A549 (cell line): ENCODE measurements at regions not wholly inside any gene's neighbourhood (a gene's known extent, or its start where the extent isn't known, plus 50 kb on each side); places are given as distances from the start of the nearest gene placed in this dataset.

Source experiments
- ATAC-seq, 2 experiments: fragments of 200-7000 bp in 1 of 2; fragments of >200 bp in 1 of 2; cut with Nextera tagmentation in 1 of 2; cut with Tn5 transposase in 1 of 2; 3 replicates each; pipeline versions ENCODE4 v1.8.0 to v1.9.1; 2018 to 2020; ENCODE audit warnings: mild to moderate bottlenecking in 1 of 2, moderate library complexity in 1 of 2
- CTCF ChIA-PET: fragments of 300-600 bp; sonication (Branson Sonifier 250); formaldehyde crosslinking; extraction: SDS; loops from one replicate; lab custom pipeline; 2021; ENCODE audit warnings: antibody characterized with exemption, inconsistent platforms; lab: Yijun Ruan, JAX
- POLR2A ChIA-PET: fragments of 350-600 bp; formaldehyde crosslinking; extraction: SDS; loops from one replicate; lab custom pipeline; 2021; ENCODE audit warnings: antibody characterized with exemption, inconsistent platforms; lab: Yijun Ruan, JAX
- DNase-seq, 2 experiments: peaks; one replicate each; pipeline versions ENCODE4 v3.0.0 to v3.0.0-alpha.2; 2011 to 2016; ENCODE audit warnings: low read depth in 1 of 2, low spot score in 1 of 2
- FAIRE-seq: peaks from 2 replicates; lab custom pipeline; 2011; peaks lifted over from hg19 to GRCh38; lab: Jason Lieb, UNC
- H3K27ac ChIP-seq, 2 experiments: fragments of >200 bp; sonication (Bioruptor Twin); formaldehyde crosslinking; 3 replicates each; pipeline ENCODE4 v1.5.1; 2016 to 2017
- H3K4me1 ChIP-seq: fragments of >200 bp; sonication (Bioruptor Twin); formaldehyde crosslinking; 3 replicates; pipeline ENCODE4 v1.6.1; 2016
- H3K4me2 ChIP-seq: fragments of >200 bp; sonication (Bioruptor Twin); formaldehyde crosslinking; 3 replicates; pipeline ENCODE4 v1.6.1; 2016
- H3K4me3 ChIP-seq: fragments of >200 bp; sonication (Bioruptor Twin); formaldehyde crosslinking; 3 replicates; pipeline ENCODE4 v1.5.1; 2016
- H3K9me3 ChIP-seq: fragments of >200 bp; sonication (Bioruptor Twin); formaldehyde crosslinking; 3 replicates; pipeline ENCODE4 v1.6.1; 2016
- BHLHE40 ChIP-seq: IDR thresholded peaks from 2 replicates; pipeline ENCODE4 v1.6.1; 2012; ENCODE audit warnings: low read depth, low read length, inconsistent platforms
- CBX2 ChIP-seq: fragments of 200-600 bp; sonication (generic); IDR thresholded peaks from 2 replicates; pipeline ENCODE4 v1.6.1; 2016; ENCODE audit warnings: low read depth, mild to moderate bottlenecking, borderline replicate concordance
- CBX8 ChIP-seq: fragments of 200-600 bp; sonication (generic); IDR thresholded peaks from 2 replicates; pipeline ENCODE4 v1.6.1; 2016
- EHF ChIP-seq: fragments of 250-450 bp; sonication (Bioruptor Pico); IDR thresholded peaks from 2 replicates; pipeline ENCODE4 v1.5.0; 2020; ENCODE audit warnings: mild to moderate bottlenecking
- EHMT2 ChIP-seq: fragments of 200-600 bp; sonication (generic); IDR thresholded peaks from 2 replicates; pipeline ENCODE4 v1.6.1; 2016; ENCODE audit warnings: antibody characterized with exemption, low read depth, mild to moderate bottlenecking, moderate library complexity
- GATA3 ChIP-seq: IDR thresholded peaks from 2 replicates; pipeline ENCODE4 v1.6.1; 2012; ENCODE audit warnings: borderline replicate concordance
- HDAC2 ChIP-seq: fragments of 200-600 bp; sonication (generic); IDR thresholded peaks from 2 replicates; pipeline ENCODE4 v1.6.1; 2016
- HOXA7 ChIP-seq: fragments of 250-450 bp; sonication (Bioruptor Pico); IDR thresholded peaks from 2 replicates; pipeline ENCODE4 v1.5.0; 2020; ENCODE audit warnings: mild to moderate bottlenecking, moderate library complexity
- JUN ChIP-seq, 2 experiments: fragments of >200 bp; sonication (Bioruptor Twin); formaldehyde crosslinking; IDR thresholded peaks; 2 replicates in 1 of 2; 3 replicates in 1 of 2; pipeline ENCODE4 v1.6.1; 2016 to 2017
- KDM5A ChIP-seq: fragments of 200-600 bp; sonication (generic); IDR thresholded peaks from 2 replicates; pipeline ENCODE4 v1.6.1; 2016; ENCODE audit warnings: antibody characterized with exemption, mild to moderate bottlenecking
- MAZ ChIP-seq: fragments of 150-350 bp; IDR thresholded peaks from 2 replicates; pipeline ENCODE4 v1.6.1; 2014; ENCODE audit warnings: antibody characterized with exemption, low read depth, low read length, borderline replicate concordance
- NPAS2 ChIP-seq: fragments of 250-450 bp; sonication (Bioruptor Pico); IDR thresholded peaks from 2 replicates; pipeline ENCODE4 v1.8.0; 2022; ENCODE audit warnings: mild to moderate bottlenecking, moderate library complexity, borderline replicate concordance
- RAD21 ChIP-seq, 2 experiments: fragments of >200 bp in 1 of 2; sonication (Bioruptor Twin) in 1 of 2; formaldehyde crosslinking in 1 of 2; IDR thresholded peaks in 1 of 2; conservative IDR thresholded peaks in 1 of 2; 2 replicates in 1 of 2; 3 replicates in 1 of 2; pipeline ENCODE4 v1.6.1; 2012 to 2018; ENCODE audit warnings: inconsistent platforms in 1 of 2
- RCOR1 ChIP-seq: fragments of 150-350 bp; IDR thresholded peaks from 2 replicates; pipeline ENCODE4 v1.6.1; 2014; ENCODE audit warnings: antibody characterized with exemption, low read length, low read depth
- RFX5 ChIP-seq: fragments of 450-650 bp; IDR thresholded peaks from 2 replicates; pipeline ENCODE4 v1.7.1; 2014; ENCODE audit warnings: antibody characterized with exemption, mild to moderate bottlenecking, moderate library complexity
- SMC3 ChIP-seq: fragments of >200 bp; sonication (Bioruptor Twin); formaldehyde crosslinking; IDR thresholded peaks from 3 replicates; pipeline ENCODE4 v1.6.1; 2018; ENCODE audit warnings: inconsistent platforms
- TFCP2L1 ChIP-seq: fragments of 250-450 bp; sonication (Bioruptor Pico); IDR thresholded peaks from 2 replicates; pipeline ENCODE4 v1.5.0; 2021; ENCODE audit warnings: mild to moderate bottlenecking
- ZFP36 ChIP-seq: fragments of 450-650 bp; IDR thresholded peaks from 2 replicates; pipeline ENCODE4 v1.6.1; 2014; ENCODE audit warnings: borderline replicate concordance; ENCODE audit not compliant: partially characterized antibody
- WGBS: methylation state at CpG from one replicate; pipeline ENCODE4 v1.1.6; 2017; ENCODE audit errors: missing lambda C conversion rate; 5-methylcytosine and 5-hydroxymethylcytosine counted together
- TF ChIP-seq, protein P1 (sequence below): fragments of 450-650 bp; IDR thresholded peaks from 2 replicates; pipeline ENCODE4 v1.6.1; 2014; ENCODE audit warnings: antibody characterized with exemption
- TF ChIP-seq, protein P2 (sequence below): IDR thresholded peaks from 2 replicates; pipeline ENCODE4 v1.6.1; 2012; ENCODE audit warnings: low read depth, borderline replicate concordance
- TF ChIP-seq, protein P3 (sequence below): IDR thresholded peaks from 2 replicates; pipeline ENCODE4 v1.6.1; 2012

DNA sequence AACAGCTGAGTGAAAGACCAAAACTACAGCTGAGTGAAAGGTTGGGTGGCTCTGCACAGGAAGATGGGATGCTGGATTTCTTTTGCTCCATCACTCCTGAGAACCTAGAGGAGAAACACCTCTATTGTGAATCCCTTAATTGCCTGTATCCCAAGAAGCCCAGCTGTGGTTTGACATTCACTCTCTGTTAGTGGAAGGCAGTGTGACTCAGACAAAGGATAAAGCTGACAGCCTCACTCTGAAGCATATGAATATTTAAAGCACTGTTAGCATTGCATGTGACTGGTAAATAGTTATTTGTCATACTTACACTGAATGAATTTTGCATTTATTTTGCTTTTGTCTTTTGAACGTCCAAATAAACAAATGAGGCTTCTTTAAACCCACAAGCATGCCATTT lies 367.1 kb upstream of the RIOK2 start (continued):
- TF ChIP-seq EHMT2 (no peak), TFCP2L1 (no peak), HOXA7 (no peak), MAZ (no peak), RCOR1 (no peak)

DNA sequence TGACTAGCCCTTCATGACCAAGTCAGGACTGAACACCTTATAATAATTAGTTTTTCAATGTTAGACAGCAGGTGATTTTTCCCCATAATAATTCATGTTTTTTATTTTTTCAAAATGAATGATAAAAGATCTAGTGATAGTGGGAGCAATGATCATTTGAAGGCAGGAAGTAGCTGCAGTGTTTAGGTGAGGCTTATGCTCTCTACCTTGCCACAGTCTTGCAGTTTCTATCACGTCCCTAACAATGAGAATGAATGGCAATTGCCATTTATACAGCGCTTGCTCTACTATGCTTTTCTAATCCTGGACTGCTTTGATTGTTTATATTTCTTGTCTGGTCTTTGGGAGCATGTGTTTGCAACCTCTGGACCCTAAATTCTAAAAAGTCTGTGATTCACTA lies 367.8 kb upstream of the RIOK2 start:
- H3K4me2 ChIP-seq: no peak overlapping the region
- no peaks in the 10 kb centered on the region for H3K4me1 ChIP-seq
- ChIA-PET POLR2A (no interaction called here), CTCF (no interaction called here)
- ATAC-seq (no peak), DNase-seq (no peak), FAIRE-seq (no peak)
- H3K9me3 ChIP-seq: no peaks in the 10 kb centered on the region
- no peak overlapping the region for H3K27ac ChIP-seq
- WGBS: 3% methylated on average over 2 of the region's 2 CpGs
- TF ChIP-seq EHF (CRISPR knock-in tag) (no peak), ZFP36 (no peak), RAD21 (conservative IDR thresholded peaks at IDR 0.05 in 1 of 2, IDR thresholded peaks at IDR 0.05 in 1 of 2) (no peak), RFX5 (no peak), NPAS2 (no peak), GATA3 (no peak), BHLHE40 (no peak)
- TF ChIP-seq, protein P1, sequence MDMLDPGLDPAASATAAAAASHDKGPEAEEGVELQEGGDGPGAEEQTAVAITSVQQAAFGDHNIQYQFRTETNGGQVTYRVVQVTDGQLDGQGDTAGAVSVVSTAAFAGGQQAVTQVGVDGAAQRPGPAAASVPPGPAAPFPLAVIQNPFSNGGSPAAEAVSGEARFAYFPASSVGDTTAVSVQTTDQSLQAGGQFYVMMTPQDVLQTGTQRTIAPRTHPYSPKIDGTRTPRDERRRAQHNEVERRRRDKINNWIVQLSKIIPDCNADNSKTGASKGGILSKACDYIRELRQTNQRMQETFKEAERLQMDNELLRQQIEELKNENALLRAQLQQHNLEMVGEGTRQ: no peak
- TF ChIP-seq, protein P2, sequence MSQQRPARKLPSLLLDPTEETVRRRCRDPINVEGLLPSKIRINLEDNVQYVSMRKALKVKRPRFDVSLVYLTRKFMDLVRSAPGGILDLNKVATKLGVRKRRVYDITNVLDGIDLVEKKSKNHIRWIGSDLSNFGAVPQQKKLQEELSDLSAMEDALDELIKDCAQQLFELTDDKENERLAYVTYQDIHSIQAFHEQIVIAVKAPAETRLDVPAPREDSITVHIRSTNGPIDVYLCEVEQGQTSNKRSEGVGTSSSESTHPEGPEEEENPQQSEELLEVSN: no peak
- no peak overlapping the region for H3K4me3 ChIP-seq

DNA sequence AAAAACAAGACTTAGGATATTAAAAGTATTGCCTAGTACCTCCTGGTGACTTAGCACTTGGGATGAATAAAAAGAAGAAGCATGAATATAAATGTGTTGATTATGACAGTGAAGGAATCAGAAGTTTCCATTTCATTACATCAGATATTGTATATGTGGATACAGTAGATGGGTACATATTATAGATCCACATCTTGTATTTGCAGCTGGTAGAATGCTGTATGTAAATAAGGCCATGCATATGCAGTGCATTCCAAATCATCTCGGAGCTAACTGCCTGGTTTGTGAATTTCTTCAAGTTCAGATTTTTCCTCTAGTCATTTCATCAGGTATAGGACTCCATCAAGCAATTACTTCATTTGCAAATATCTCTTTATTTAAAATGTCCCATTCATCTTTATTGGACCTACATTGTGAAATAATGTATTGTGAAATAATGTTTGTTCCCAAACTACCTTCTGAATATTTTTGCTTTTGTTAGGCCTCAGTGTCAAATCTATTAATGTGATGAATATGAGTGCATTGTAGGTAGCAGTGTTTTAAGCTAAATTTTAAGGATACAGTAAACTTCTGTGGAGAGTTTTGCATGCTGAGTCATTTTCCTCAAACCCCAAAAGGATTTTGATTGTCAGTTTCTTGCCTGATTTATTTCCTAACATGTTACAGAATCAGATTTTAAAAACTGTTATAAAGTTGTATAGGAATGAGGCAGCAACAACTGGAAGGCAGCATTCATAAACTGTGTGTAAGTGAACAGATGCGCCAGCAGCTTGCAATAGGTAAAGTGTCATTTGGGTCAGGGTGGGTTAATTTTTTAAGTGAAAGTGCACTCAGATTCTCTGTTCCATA lies 370.8 kb upstream of the RIOK2 start:
- H3K4me1 ChIP-seq: no peaks in the 10 kb centered on the region
- ChIA-PET POLR2A (no interaction called here), CTCF (no interaction called here)
- ATAC-seq: no peak
- WGBS: 46% methylated on average over 2 of the region's 2 CpGs
- FAIRE-seq: no peak
- no peaks in the 10 kb centered on the region for H3K9me3 ChIP-seq
- H3K4me2 ChIP-seq: no peak overlapping the region
- TF ChIP-seq RCOR1 (no peak), KDM5A (no peak), CBX2 (no peak), EHF (CRISPR knock-in tag) (no peak), HDAC2 (no peak), JUN (IDR thresholded peaks at IDR 0.05) (no peak), CBX8 (no peak), SMC3 (no peak)
- TF ChIP-seq, protein P3, sequence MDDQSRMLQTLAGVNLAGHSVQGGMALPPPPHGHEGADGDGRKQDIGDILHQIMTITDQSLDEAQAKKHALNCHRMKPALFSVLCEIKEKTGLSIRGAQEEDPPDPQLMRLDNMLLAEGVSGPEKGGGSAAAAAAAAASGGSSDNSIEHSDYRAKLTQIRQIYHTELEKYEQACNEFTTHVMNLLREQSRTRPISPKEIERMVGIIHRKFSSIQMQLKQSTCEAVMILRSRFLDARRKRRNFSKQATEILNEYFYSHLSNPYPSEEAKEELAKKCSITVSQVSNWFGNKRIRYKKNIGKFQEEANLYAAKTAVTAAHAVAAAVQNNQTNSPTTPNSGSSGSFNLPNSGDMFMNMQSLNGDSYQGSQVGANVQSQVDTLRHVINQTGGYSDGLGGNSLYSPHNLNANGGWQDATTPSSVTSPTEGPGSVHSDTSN: no peak
- no peak overlapping the region for H3K4me3 ChIP-seq
- DNase-seq: no peak
- no peak overlapping the region for H3K27ac ChIP-seq
